ENCODE measurements at regions not wholly inside any gene's neighbourhood (a gene's known extent, or its start where the extent isn't known, plus 50 kb on each side); places are given as distances from the start of the nearest gene placed in this dataset.
"Not testable (repeated sequence)": the region's sequence is repeated elsewhere in the genome, so short reads cannot be mapped to it uniquely, and the experiment has no call there.

GRCh38 chr11:33455867-33456463, 198.8 kb downstream of the HIPK3 start:
- DNase-seq, result no peak

GRCh38 chr11:33454264-33454663, 197.1 kb downstream of the HIPK3 start:
- DNase-seq, result no peak

DNA sequence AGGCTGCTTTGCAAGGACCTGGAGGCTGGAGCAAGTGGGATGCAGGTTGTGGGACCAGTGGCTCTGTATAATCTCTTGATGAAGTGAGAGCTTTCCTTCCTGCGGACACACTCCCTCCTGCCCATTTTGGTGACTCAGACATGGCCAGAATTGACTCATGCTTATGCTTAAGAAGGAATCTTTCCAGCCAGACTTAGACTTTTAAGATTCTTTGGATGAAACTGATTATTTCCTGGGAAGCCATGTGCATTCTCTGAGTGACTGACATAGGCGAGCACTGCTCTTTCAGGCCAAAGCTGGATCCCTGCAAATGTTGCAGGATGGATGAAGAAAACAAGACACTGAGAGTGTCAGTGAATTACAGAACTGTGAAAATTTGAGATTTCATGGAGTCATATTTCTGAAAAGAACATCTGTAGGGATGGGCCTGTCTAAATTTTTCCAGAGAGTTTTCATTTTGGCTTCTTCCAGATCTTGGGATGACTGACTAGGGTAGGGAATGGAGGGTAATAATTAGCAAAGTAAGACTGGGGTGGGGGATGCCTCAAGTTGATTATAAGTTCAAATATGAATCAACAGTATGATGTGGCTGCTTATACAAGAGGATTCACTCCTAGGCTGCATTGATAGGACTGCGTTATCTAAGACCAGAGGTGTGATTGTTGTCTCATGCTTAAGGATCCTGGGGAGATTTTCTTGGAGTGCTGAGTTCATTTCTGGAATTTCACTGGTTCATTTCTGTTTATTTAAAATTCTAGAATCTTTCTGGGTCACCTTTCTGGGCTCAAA, 195.8 kb downstream of the HIPK3 start:
- DNase-seq, result no peak

DNA sequence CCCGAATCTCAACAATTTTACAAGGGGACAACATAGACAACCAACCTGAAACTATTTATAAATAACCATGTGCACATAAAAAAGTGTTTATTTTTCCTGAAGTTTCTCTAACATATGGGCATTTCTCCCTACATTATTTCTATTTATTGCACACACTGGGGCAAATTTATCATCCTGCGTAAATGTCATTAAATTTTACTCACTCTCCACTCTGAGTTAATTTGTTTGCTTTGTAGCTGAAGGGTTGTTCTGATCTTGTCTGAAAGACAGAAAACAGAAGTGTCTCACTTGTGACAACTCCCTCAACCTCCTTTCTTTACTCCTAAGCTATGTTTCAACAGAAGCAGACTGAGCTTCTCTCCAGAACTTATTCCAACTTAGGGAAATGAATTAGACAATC, 194.2 kb downstream of the HIPK3 start:
- no peak for DNase-seq

DNA sequence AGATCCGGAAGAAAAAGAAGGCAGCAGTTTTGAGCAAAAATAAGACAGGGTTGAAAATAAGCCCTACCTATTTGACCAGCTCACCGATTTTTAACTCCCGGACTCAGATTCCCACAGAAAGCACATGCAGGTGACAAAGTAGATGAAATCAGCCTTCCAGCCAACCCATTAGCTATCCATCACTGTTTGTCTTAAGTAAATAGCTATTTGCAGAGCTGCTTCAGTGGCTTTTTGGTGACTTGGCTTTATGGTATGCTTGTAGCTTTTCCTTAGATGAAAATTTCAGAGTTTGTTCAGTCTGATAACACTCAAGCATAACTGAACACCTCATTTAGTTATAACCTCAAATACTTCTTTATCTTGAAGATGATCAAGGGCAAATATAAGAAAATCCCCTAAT, 192.6 kb downstream of the HIPK3 start:
- no peak for DNase-seq

GRCh38 chr11:33448461-33449130, 191.4 kb downstream of the HIPK3 start:
- DNase-seq, result no peak

DNA sequence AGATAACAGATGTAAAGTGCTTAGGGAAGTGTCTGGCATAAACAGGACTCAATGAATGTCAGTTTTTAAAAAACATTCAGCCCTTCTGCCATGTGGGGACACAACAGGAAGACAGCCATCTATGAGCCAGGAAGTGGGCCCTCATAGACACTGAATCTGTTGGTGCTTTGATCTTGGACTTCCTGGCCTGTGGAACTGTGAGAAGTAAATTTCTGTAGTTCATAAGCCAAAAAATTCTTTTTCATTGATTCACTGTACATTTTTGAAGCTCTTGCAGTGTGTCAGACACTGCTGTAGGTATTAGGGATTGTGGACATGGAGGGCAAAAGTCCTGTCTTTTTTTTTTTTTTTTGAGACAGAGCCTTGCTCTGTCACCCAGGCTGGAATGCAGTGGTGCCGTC, 188.6 kb downstream of the HIPK3 start:
- no peak for DNase-seq

GRCh38 chr11:33444835-33445594, 187.8 kb downstream of the HIPK3 start:
- DNase-seq, result no peak

GRCh38 chr11:33443684-33444083, 186.5 kb downstream of the HIPK3 start:
- DNase-seq, result no peak

DNA sequence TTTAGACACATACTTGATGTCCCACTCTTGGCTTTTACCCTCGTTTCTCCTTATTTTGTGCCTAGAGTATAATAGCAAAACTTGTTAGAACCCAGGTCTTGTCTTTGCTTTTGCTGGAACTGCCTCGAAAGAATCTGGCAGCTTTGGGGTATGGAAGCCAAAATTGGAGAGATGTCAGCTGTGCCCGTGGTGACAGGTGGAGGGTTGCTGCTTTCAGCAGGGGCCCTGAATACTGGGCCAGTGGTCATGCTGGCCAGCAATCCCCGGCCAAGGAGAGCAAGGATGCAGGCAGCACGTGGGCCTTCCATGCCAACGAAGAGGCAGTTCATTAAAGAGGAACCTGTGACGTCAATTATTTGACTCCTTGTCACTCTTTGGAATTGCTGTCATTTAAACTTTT, 181.1 kb downstream of the HIPK3 start:
- no peak for DNase-seq

DNA sequence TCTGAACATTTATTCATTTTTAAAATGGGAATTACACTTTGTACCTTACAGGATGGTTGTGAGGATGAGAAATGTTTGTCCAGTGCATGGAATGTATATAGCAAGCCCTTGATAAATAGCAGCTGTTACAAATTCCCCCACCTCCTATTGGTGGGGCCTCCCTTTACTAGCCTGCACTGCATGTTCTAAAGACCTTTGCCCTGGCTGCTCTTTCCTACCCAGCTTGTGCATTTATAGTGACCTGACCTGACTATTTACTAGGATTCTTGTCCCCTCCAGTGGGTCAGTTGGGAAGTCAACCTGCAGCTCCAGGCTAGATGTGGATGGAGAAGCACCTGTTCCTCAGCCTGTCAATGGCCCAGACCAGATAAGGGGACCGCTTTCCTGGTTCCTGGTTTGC, 180.3 kb downstream of the HIPK3 start:
- DNase-seq, result no peak

DNA sequence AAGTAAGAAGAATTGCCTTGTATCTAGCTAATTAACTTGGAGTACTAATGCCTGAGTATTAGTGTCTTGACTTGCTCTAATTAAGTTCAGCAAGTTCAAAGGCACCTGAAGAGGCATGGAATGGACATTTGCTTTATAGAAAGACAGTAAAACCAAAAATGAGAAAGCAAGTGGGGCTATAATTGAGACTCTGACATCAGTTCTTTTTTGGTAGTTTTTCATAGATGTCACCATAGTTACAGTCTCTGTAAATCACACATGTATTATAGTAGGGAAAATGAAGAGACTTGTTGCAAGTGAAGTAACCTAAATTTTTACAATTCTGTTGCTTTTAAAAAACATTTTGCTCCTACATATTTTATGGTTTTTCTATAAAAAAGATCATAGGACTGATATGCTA, 178.0 kb downstream of the HIPK3 start:
- no peak for DNase-seq

DNA sequence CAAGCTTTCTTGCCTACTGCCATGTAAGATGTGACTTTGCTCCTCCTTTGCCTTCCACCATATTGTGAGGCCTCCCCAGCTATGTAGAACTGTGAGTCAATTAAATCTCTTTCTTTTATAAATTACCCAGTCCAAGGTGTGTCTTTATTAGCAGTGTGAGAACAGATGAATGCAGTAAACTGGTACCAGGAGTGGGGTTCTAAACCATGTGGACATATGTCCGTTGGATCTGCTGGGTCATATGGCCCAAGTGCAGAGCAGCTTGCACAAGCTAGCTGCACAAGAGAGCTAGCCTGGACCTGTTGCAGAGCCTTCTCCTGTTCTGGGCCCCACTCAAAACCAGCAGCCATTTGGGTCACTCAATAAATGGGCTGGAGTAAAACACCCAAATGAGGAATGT, 177.1 kb downstream of the HIPK3 start:
- DNase-seq, result no peak

DNA sequence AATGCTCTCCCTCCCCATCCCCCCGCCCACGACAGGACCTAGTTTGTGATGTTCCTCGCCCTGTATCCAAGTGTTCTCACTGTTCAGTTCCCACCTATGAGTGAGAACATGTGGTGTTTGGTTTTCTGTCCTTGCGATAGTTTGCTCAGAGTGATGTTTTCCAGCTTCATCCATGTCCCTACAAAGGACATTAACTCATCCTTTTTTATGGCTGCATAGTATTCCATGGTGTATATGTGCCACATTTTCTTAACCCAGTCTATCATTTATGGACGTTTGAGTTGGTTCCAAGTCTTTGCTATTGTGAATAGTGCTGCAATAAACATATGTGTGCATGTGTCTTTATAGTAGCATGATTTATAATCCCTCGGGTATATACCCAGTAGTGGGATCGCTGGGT, 171.3 kb downstream of the HIPK3 start:
- DNase-seq, result not testable (repeated sequence)

- no peak for DNase-seq
Observed at GRCh38 chr11:33420959-33421566, 163.9 kb downstream of the HIPK3 start.

DNA sequence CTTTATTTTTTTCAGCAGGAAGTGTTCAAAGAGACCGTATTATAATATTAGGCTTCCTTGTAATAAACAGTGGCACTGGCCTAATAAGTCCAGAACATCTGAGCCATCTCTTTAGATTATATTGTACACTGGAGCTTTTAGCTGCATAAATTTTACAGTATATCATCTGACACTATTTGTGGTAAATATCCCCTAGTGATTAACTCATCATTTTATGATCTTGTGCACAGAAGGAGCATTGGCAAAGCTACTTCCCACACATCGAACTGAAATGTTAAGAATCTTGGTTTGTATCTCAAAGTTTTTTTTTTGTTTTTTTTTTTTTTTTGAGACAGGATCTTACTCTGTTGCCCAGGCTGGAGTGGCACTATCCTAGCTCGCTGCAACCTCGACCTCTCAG, 162.7 kb downstream of the HIPK3 start:
- DNase-seq, result no peak

DNA sequence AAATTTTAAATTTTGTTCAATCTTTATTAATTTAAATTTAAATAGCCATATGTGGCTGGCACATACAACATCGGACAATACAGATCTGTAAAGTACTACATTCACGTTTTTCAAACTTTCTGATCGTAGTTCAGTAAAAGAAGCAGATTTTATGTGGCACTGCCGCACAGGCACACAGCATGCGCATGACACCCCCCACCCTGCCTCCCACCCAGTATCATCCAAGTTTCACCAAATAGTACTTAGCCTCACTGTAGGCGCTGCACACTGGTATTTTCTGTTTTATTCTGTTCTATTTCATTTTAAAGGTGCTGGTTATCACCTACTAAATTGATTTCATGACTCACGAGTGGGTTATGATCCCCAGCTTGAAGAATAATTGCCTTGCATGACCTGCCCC, 159.9 kb downstream of the HIPK3 start:
- no peak for DNase-seq

- DNase-seq, result no peak
Observed at GRCh38 chr11:33413301-33413700, 156.1 kb downstream of the HIPK3 start.

DNA sequence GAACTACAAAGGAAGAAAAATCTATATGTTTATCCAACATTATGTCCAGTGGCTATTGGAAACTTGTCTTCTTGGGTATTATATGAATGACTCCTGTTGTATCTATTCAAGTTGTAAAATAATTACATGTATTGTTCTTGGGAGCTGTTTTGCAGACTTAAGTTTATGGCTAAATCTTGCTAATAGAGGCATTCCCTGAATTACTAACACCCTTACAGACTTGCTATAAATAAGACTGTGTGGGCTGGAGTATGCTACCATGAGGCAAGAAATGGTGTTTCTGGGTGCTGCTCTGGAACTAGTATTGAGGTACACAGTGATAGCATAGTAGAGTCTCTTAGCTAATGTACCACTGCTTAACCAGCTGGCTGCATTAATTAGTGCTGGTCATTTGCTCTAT, 155.1 kb downstream of the HIPK3 start:
- no peak for DNase-seq

GRCh38 chr11:33411751-33412150, 154.6 kb downstream of the HIPK3 start:
- no peak for DNase-seq

- DNase-seq, result no peak
Observed at GRCh38 chr11:33410086-33410765, 153.0 kb downstream of the HIPK3 start.

Data from stimulated activated CD8-positive, alpha-beta memory T cell treated with anti-CD3 and anti-CD28 coated beads, Interleukin-4, amount 100 ng/mL, for 48 hours (primary cell).